Upper lobe of left lung (tissue), 4 donors: ENCODE measurements at regions not wholly inside any gene's neighbourhood (a gene's known extent, or its start where the extent isn't known, plus 50 kb on each side); places are given as distances from the start of the nearest gene placed in this dataset.

Source experiments
- POLR2A ChIP-seq, 4 donors: fragments of 450-650 bp; IDR thresholded peaks; one replicate each; pipeline ENCODE4 v1.5.1; 2016 to 2017; ENCODE audit warnings: antibody characterized with exemption in 4 of 4, mild to moderate bottlenecking in 2 of 4
- TF ChIP-seq, protein P1 (sequence below), 6 experiments: fragments of 450-650 bp in 4 of 6; fragments of 200-600 bp in 2 of 6; sonication (generic) in 2 of 6; IDR thresholded peaks; one replicate each; pipeline ENCODE4 v1.5.1; 2016 to 2019; ENCODE audit warnings: antibody characterized with exemption in 6 of 6

DNA sequence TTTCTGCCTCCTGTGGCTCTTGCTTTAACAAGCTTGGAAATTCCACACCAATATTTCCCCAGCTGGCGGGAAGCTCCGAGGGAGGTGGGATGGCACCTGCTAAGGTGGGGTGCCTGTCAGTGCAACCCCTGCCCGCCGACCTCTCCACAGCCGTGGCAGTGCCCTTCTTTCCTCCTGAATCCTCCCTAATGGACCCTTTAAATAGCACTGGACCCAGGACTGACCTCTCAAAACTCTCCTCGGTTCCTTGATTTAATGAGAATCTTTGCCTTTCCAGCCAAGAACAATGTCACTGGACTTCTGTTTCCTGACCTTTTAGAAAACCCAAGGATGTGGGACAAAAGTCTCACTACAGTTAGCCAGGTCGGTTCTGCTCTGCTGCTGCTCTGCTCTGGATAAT lies 63.2 kb upstream of the EXOC6 start:
- TF ChIP-seq POLR2A (IDR thresholded peaks at IDR 0.05), result no peak
- TF ChIP-seq, protein P1, sequence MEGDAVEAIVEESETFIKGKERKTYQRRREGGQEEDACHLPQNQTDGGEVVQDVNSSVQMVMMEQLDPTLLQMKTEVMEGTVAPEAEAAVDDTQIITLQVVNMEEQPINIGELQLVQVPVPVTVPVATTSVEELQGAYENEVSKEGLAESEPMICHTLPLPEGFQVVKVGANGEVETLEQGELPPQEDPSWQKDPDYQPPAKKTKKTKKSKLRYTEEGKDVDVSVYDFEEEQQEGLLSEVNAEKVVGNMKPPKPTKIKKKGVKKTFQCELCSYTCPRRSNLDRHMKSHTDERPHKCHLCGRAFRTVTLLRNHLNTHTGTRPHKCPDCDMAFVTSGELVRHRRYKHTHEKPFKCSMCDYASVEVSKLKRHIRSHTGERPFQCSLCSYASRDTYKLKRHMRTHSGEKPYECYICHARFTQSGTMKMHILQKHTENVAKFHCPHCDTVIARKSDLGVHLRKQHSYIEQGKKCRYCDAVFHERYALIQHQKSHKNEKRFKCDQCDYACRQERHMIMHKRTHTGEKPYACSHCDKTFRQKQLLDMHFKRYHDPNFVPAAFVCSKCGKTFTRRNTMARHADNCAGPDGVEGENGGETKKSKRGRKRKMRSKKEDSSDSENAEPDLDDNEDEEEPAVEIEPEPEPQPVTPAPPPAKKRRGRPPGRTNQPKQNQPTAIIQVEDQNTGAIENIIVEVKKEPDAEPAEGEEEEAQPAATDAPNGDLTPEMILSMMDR (IDR thresholded peaks at IDR 0.05), result no peak
